HG03571 (cell line): ENCODE measurements at regions not wholly inside any gene's neighbourhood (a gene's known extent, or its start where the extent isn't known, plus 50 kb on each side); places are given as distances from the start of the nearest gene placed in this dataset.
"Not testable (repeated sequence)": the region's sequence is repeated elsewhere in the genome, so short reads cannot be mapped to it uniquely, and the experiment has no call there.

Experiments used
- ATAC-seq: cut with Tn5 transposase; IDR thresholded peaks from one replicate; pipeline ENCODE4 v1.9.1; 2021; ENCODE audit not compliant: unreplicated experiment

GRCh38 chr3:20747741-20748140 is 561.7 kb upstream of the SGO1 start:
- no peak for ATAC-seq

GRCh38 chr3:20743553-20744321 is 557.7 kb upstream of the SGO1 start:
- no peak for ATAC-seq

GRCh38 chr3:20742903-20743552 is 557.0 kb upstream of the SGO1 start:
- ATAC-seq, result no peak

- ATAC-seq, result no peak
Observed at GRCh38 chr3:20741381-20741780, 555.4 kb upstream of the SGO1 start.

GRCh38 chr3:20739814-20740213 is 553.8 kb upstream of the SGO1 start:
- ATAC-seq, result no peak

GRCh38 chr3:20736287-20736852 is 550.4 kb upstream of the SGO1 start:
- ATAC-seq, result no peak

GRCh38 chr3:20729185-20729584 is 543.2 kb upstream of the SGO1 start:
- no peak for ATAC-seq

- ATAC-seq, result no peak
Observed at GRCh38 chr3:20726786-20727185, 540.8 kb upstream of the SGO1 start.

- ATAC-seq, result no peak
Observed at GRCh38 chr3:20724241-20724640, 538.2 kb upstream of the SGO1 start.

- not testable (repeated sequence) for ATAC-seq
Observed at GRCh38 chr3:20716425-20716824, 530.4 kb upstream of the SGO1 start.

- ATAC-seq, result no peak
Observed at GRCh38 chr3:20701641-20702040, 515.6 kb upstream of the SGO1 start.

GRCh38 chr3:20700714-20701113 is 514.7 kb upstream of the SGO1 start:
- ATAC-seq, result no peak

GRCh38 chr3:20698896-20699295 is 512.9 kb upstream of the SGO1 start:
- no peak for ATAC-seq

GRCh38 chr3:20696388-20697150 is 510.6 kb upstream of the SGO1 start:
- ATAC-seq, result no peak

GRCh38 chr3:20692675-20693074 is 506.7 kb upstream of the SGO1 start:
- ATAC-seq, result no peak

GRCh38 chr3:20683910-20684309 is 497.9 kb upstream of the SGO1 start:
- no peak for ATAC-seq

GRCh38 chr3:20682573-20682972 is 496.6 kb upstream of the SGO1 start:
- ATAC-seq, result no peak

GRCh38 chr3:20680990-20681628 is 495.1 kb upstream of the SGO1 start:
- no peak for ATAC-seq

- ATAC-seq, result no peak
Observed at GRCh38 chr3:20673866-20674265, 487.9 kb upstream of the SGO1 start.

- no peak for ATAC-seq
Observed at GRCh38 chr3:20669675-20670074, 483.7 kb upstream of the SGO1 start.

GRCh38 chr3:20669184-20669583 is 483.2 kb upstream of the SGO1 start:
- no peak for ATAC-seq
